Activated CD8-positive, alpha-beta T cell treated with anti-CD3 and anti-CD28 coated beads for 36 hours (primary cell): ENCODE measurements at regions not wholly inside any gene's neighbourhood (a gene's known extent, or its start where the extent isn't known, plus 50 kb on each side); places are given as distances from the start of the nearest gene placed in this dataset.

Source experiments
- ATAC-seq: fragments of 200-7000 bp; cut with Tn5 transposase; one replicate; pipeline ENCODE4 v1.10.0; 2021; ENCODE audit warnings: mild to moderate bottlenecking, moderate library complexity
- CTCF ChIA-PET: fragments of 350-600 bp; sonication (Branson Sonifier 250); formaldehyde crosslinking; loops from one replicate; lab custom pipeline; 2021; ENCODE audit warnings: antibody characterized with exemption; lab: Charles Lee
- POLR2A ChIA-PET: fragments of 350-600 bp; sonication (Branson Sonifier 250); formaldehyde crosslinking; loops from one replicate; lab custom pipeline; 2021; ENCODE audit warnings: antibody characterized with exemption; lab: Charles Lee
- DNase-seq: peaks from one replicate; pipeline ENCODE4 v3.0.0-alpha.2; 2020
- H3K27ac Mint-ChIP-seq: one replicate; pipeline ENCODE4 v1.8.0; 2021; ENCODE audit warnings: mild to moderate bottlenecking, mixed read lengths
- H3K27me3 Mint-ChIP-seq: one replicate; pipeline ENCODE4 v1.8.0; 2021; ENCODE audit warnings: mixed read lengths
- H3K36me3 Mint-ChIP-seq: one replicate; pipeline ENCODE4 v1.8.0; 2021; ENCODE audit warnings: low read depth, mixed read lengths
- H3K4me1 Mint-ChIP-seq: one replicate; pipeline ENCODE4 v1.8.0; 2021; ENCODE audit warnings: low read depth, mixed read lengths
- H3K4me3 Mint-ChIP-seq: one replicate; pipeline ENCODE4 v1.8.0; 2021; ENCODE audit warnings: mild to moderate bottlenecking, moderate library complexity, mixed read lengths
- H3K9me3 Mint-ChIP-seq: one replicate; pipeline ENCODE4 v1.8.0; 2021; ENCODE audit warnings: mixed read lengths
- intact Hi-C: fragments of 100-400 bp; cut with micrococcal nuclease; formaldehyde crosslinking; loops from one replicate; pipeline ENCODE4 v1.10.0; 2022
- TF ChIP-seq, protein P1 (sequence below): fragments of 200-600 bp; IDR thresholded peaks from one replicate; pipeline ENCODE4 v1.8.0; 2022; ENCODE audit warnings: antibody characterized with exemption, mild to moderate bottlenecking

DNA sequence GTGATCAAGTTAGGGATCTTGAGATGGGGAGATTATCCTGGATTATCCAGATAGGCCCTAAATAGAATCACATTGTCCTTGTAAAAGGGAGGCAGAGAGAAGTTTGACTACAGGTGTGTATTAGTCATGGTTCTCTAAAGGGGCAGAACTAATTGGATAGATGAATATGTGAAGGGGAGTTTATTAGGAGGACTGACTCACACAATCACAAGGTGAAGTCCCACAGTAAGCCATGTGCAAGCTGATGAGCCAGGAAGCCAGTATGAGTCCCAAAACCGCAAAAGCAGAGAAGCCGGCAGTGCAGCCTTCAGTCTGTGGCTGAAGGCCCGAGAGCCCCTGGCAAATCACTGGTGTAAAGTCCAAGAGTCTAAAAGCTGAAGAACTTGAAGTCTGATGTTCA, 275.8 kb downstream of the KCNS3 start:
- ATAC-seq = no peak
- Mint-ChIP-seq H3K9me3 (no peaks in the 10 kb centered on the region), H3K27me3 (peaks cover 7% of the 10 kb centered on the region), H3K36me3 (no peaks in the 10 kb centered on the region), H3K27ac (no peak overlapping the region), H3K4me3 (no peak overlapping the region), H3K4me1 (no peaks in the 10 kb centered on the region)
- ChIA-PET POLR2A (no interaction called here), CTCF (no interaction called here)
- TF ChIP-seq, protein P1, sequence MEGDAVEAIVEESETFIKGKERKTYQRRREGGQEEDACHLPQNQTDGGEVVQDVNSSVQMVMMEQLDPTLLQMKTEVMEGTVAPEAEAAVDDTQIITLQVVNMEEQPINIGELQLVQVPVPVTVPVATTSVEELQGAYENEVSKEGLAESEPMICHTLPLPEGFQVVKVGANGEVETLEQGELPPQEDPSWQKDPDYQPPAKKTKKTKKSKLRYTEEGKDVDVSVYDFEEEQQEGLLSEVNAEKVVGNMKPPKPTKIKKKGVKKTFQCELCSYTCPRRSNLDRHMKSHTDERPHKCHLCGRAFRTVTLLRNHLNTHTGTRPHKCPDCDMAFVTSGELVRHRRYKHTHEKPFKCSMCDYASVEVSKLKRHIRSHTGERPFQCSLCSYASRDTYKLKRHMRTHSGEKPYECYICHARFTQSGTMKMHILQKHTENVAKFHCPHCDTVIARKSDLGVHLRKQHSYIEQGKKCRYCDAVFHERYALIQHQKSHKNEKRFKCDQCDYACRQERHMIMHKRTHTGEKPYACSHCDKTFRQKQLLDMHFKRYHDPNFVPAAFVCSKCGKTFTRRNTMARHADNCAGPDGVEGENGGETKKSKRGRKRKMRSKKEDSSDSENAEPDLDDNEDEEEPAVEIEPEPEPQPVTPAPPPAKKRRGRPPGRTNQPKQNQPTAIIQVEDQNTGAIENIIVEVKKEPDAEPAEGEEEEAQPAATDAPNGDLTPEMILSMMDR = no peak
- DNase-seq = no peak
- intact Hi-C loops = loop anchor here (10.0 kb wide), 1 partner anchor 299 kb away; no protein-coding TSS in a partner anchor

DNA sequence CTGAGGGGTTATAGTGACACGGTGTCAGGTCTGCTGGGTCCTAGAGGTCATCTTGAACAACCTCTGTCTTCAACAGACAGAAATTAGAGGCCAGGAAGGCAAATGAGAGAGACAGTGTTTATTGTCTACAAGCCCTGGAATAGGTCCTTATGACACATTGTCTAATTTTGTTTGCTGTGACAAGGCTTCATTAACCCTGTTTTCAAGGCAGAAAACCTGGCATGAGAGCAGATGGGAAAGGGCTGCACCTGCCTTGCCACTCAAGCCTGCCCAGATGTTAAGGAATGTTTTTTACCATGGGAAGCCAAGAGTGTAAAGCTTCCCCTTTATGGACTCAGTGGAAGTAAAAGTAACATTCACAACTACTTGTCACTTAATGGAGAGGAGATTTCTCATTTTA, 275.3 kb downstream of the KCNS3 start:
- ATAC-seq (no peak), DNase-seq (no peak)
- H3K27ac Mint-ChIP-seq = no peak overlapping the region
- ChIA-PET CTCF (no interaction called here), POLR2A (no interaction called here)
- no peaks in the 10 kb centered on the region for H3K4me1 Mint-ChIP-seq
- no peaks in the 10 kb centered on the region for H3K36me3 Mint-ChIP-seq
- TF ChIP-seq, protein P1 = no peak
- peaks cover 6% of the 10 kb centered on the region for H3K27me3 Mint-ChIP-seq
- no peak overlapping the region for H3K4me3 Mint-ChIP-seq
- intact Hi-C loops = loop anchor here (10.0 kb wide), 1 partner anchor 299 kb away; no protein-coding TSS in a partner anchor
- H3K9me3 Mint-ChIP-seq = no peaks in the 10 kb centered on the region

DNA sequence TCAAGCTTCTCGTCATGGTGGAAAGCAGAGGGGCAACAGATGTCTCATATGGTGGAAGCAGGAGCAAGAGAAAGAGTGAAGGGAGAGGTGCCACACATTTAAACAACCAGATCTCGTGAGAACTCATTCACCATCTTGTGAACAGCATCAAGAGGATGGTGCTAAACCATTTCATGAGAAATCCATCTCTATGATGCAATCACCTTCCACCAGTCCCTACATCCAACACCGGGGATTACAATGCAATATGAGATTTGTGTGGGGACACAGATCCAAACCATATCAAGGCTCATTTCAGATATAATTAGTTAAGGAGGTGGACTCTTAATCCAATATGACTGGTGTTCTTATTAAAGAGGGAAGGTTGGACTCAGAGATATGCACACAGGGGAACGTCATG, 272.8 kb downstream of the KCNS3 start:
- intact Hi-C loops = loop anchor here (10.0 kb wide), 1 partner anchor 296 kb away; no protein-coding TSS in a partner anchor
- no peak overlapping the region for H3K4me3 Mint-ChIP-seq
- POLR2A ChIA-PET = no interaction called here
- TF ChIP-seq, protein P1 = no peak
- H3K27ac Mint-ChIP-seq = no peak overlapping the region
- H3K9me3 Mint-ChIP-seq = no peaks in the 10 kb centered on the region
- H3K27me3 Mint-ChIP-seq = peaks cover 6% of the 10 kb centered on the region
- CTCF ChIA-PET = no interaction called here
- no peaks in the 10 kb centered on the region for H3K36me3 Mint-ChIP-seq
- ATAC-seq (no peak), DNase-seq (no peak)
- H3K4me1 Mint-ChIP-seq = no peaks in the 10 kb centered on the region

DNA sequence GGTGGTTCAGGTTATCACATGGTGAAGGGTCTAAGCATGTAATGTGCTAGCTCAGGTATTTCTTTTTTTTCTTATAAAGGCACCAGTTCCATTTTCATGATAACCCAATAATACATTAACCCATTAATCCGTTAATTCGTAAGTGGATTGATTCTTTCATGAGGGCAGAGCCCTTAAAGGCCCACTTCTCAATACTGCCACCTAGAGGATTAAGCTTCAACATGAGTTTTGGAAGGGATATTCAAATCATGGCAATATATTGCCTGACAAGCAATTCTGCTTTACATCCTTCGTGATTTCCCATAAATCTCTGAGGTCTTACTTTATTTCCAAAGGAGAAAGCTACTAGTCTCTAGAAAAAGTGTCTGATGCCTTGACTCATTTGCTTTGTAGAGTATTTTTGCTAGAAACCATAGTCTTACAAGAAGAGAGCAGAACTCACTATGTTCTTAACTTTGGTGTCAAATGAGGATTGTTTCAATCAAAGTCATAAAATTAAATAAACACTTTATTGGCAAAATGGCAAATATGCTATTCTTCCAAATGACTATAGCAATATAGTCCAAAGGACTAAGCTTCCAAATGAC, 271.3 kb downstream of the KCNS3 start:
- no peaks in the 10 kb centered on the region for H3K4me1 Mint-ChIP-seq
- ChIA-PET CTCF (interaction anchor here (0.7 to 1.8 kb wide), 13 partner anchors 10 to 310 kb away, joined by 3 to 11 read pairs (median 3); no protein-coding TSS in a partner anchor), POLR2A (no interaction called here)
- no peak for ATAC-seq
- DNase-seq = no peak
- H3K27ac Mint-ChIP-seq = no peak overlapping the region
- TF ChIP-seq, protein P1 = peak; percentile 69
- H3K9me3 Mint-ChIP-seq = no peaks in the 10 kb centered on the region
- H3K36me3 Mint-ChIP-seq = no peaks in the 10 kb centered on the region
- H3K27me3 Mint-ChIP-seq = peaks cover 6% of the 10 kb centered on the region
- intact Hi-C loops = loop anchor here (10.0 kb wide), 1 partner anchor 295 kb away; no protein-coding TSS in a partner anchor
- no peak overlapping the region for H3K4me3 Mint-ChIP-seq

DNA sequence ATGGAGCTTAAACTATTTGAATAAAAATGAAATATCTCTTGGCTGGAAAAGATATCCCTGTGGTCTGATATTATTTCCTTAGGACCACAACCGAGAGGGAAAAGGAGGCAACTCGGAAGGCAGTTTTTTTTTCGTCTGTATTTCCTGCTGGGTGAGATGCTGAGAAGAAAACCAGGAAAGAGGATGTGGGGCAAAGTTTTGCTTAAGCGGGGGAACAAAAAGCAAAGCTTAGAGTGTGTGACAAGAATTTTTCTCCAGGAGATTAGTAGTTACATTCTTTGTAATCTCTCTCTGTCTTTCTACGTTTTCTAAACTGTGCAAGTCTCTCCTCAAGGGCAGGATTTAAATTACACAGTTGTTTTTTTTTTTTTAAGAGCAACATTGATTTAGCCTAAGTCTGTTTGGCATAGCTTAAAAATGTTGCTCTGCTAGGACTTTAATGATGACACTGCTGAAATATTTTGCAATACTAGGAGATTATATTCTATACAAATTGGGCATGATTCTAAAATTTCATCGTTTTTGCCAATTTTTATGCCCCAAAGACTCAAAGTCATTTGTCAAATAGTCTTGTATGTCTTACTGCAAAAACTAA, 258.5 kb downstream of the KCNS3 start:
- DNase-seq (no peak), ATAC-seq (no peak)
- peaks cover under 1% of the 10 kb centered on the region for H3K27me3 Mint-ChIP-seq
- CTCF ChIA-PET = interaction anchor here (1.8 kb wide), 1 partner anchor 11 kb away, joined by 5 read pairs; no protein-coding TSS in a partner anchor
- intact Hi-C loops = no loop called here
- TF ChIP-seq, protein P1 = no peak
- H3K4me3 Mint-ChIP-seq = no peak overlapping the region
- H3K27ac Mint-ChIP-seq = no peak overlapping the region
- H3K4me1 Mint-ChIP-seq = no peaks in the 10 kb centered on the region
- H3K36me3 Mint-ChIP-seq = no peaks in the 10 kb centered on the region
- H3K9me3 Mint-ChIP-seq = no peaks in the 10 kb centered on the region
- POLR2A ChIA-PET = no interaction called here
